Spleen (tissue), 11 donors: ENCODE measurements at regions not wholly inside any gene's neighbourhood (a gene's known extent, or its start where the extent isn't known, plus 50 kb on each side); places are given as distances from the start of the nearest gene placed in this dataset.
"Not testable (repeated sequence)": the region's sequence is repeated elsewhere in the genome, so short reads cannot be mapped to it uniquely, and the experiment has no call there.

ENCODE experiments used
- DNase-seq: peaks from one replicate; pipeline ENCODE4 v3.0.0-alpha.2; 2020
- H3K27ac ChIP-seq, 8 donors: fragments of 200-600 bp; sonication (generic) in 7 of 8; 1 replicate in 4 of 8; 2 replicates in 4 of 8; pipeline versions ENCODE4 v1.5.0 to v1.8.0; 2016 to 2021; ENCODE audit warnings: inconsistent platforms in 4 of 8, mild to moderate bottlenecking in 4 of 8, moderate library complexity in 1 of 8
- H3K27me3 ChIP-seq, 7 donors: fragments of 200-600 bp; sonication (generic) in 6 of 7; replicated peaks in 1 of 7; 1 replicate in 4 of 7; 2 replicates in 3 of 7; pipeline versions ENCODE4 v1.5.0 to v1.8.0; 2016 to 2021; ENCODE audit warnings: inconsistent platforms in 3 of 7, mild to moderate bottlenecking in 1 of 7
- H3K36me3 ChIP-seq, 6 donors: fragments of 200-600 bp; sonication (generic) in 5 of 6; 1 replicate in 4 of 6; 2 replicates in 2 of 6; pipeline versions ENCODE4 v1.5.0 to v1.8.0; 2016 to 2021; ENCODE audit warnings: inconsistent platforms in 2 of 6
- H3K4me1 ChIP-seq, 6 donors: fragments of 200-600 bp; sonication (generic) in 5 of 6; 1 replicate in 3 of 6; 2 replicates in 3 of 6; pipeline versions ENCODE4 v1.5.0 to v1.8.0; 2016 to 2021; ENCODE audit warnings: inconsistent platforms in 3 of 6
- H3K4me3 ChIP-seq, 8 donors: fragments of 200-600 bp; sonication (generic) in 7 of 8; 1 replicate in 4 of 8; 2 replicates in 4 of 8; pipeline versions ENCODE4 v1.5.0 to v1.8.0; 2016 to 2021; ENCODE audit warnings: inconsistent platforms in 4 of 8, mild to moderate bottlenecking in 4 of 8, moderate library complexity in 2 of 8
- H3K9me3 ChIP-seq, 8 donors: fragments of 200-600 bp; sonication (generic) in 7 of 8; 1 replicate in 4 of 8; 2 replicates in 4 of 8; pipeline versions ENCODE4 v1.5.0 to v1.8.0; 2016 to 2021; ENCODE audit warnings: inconsistent platforms in 4 of 8
- CTCF ChIP-seq, 11 experiments: fragments of 200-600 bp in 7 of 11; fragments of 450-650 bp in 4 of 11; sonication (generic) in 4 of 11; IDR thresholded peaks in 8 of 11; conservative IDR thresholded peaks in 3 of 11; 1 replicate in 7 of 11; 2 replicates in 4 of 11; pipeline versions ENCODE4 v1.4.0 to v1.8.0; 2016 to 2021; ENCODE audit warnings: antibody characterized with exemption in 11 of 11, inconsistent platforms in 4 of 11, mild to moderate bottlenecking in 1 of 11
- POLR2A ChIP-seq, 3 donors: fragments of 450-650 bp; IDR thresholded peaks; one replicate each; pipeline ENCODE4 v1.5.1; 2017; ENCODE audit warnings: antibody characterized with exemption in 3 of 3, mild to moderate bottlenecking in 1 of 3
- POLR2AphosphoS5 ChIP-seq, 3 donors: sonication (generic); formaldehyde crosslinking; IDR thresholded peaks; one replicate each; pipeline ENCODE4 v1.5.1; 2017; ENCODE audit warnings: antibody characterized with exemption in 3 of 3
- WGBS, 5 donors: extraction: QIAGEN DNeasy Blood & Tissue Kit in 3 of 5; methylation state at CpG; one replicate each; pipeline versions ENCODE4 v1.1.5 to v1.1.7; 2013 to 2018; 5-methylcytosine and 5-hydroxymethylcytosine counted together
- intact Hi-C: fragments of 100-400 bp; cut with DNase I; formaldehyde crosslinking; loops from one replicate; pipeline ENCODE4 v1.15.0; 2023; ENCODE audit warnings: low total_unique reads
- donor health status: healthy with polysubstance abuse.
- donor health status: DM: no; HTN: no; CAD: no; lungs with moderate emphysema.
- donor health status: DM: no; HTN: no; CAD: no.
- donor health status: Bipolar disorder and iron deficiency.
- donor health status: healthy.
- donor health status: DM: no; HTN: no; CAD: no.
- donor health status: DM: yes; HTN: yes; CAD: no.

GRCh38 chr10:11663763-11664555 lies 52.5 kb upstream of the USP6NL start:
- TF ChIP-seq POLR2AphosphoS5 (IDR thresholded peaks at IDR 0.05) (peak in 2 of 3 donors; percentile 11 to 67), CTCF (IDR thresholded peaks at IDR 0.05 in 8 of 11, conservative IDR thresholded peaks at IDR 0.05 in 3 of 11) (peak in 1 of 11 experiments; percentile 18), POLR2A (IDR thresholded peaks at IDR 0.05) (no peak)
- Histone ChIP-seq H3K4me3 (peak overlapping the region in 1 of 8 donors; percentile 43), H3K4me1 (peaks cover 8 to 79% (median 55%) of the 10 kb centered on the region in 6 donors), H3K27ac (peak overlapping the region in 5 of 8 donors; percentile 57 to 69 (median 62)), H3K9me3 (peaks cover 0 to 8% (median 0%) of the 10 kb centered on the region in 8 donors), H3K36me3 (no peaks in the 10 kb centered on the region), H3K27me3 (no peaks in the 10 kb centered on the region)
- intact Hi-C loops, result no loop called here
- peak; percentile 78 for DNase-seq
- WGBS, 5 donors, result 77 to 84% (median 81%) methylated on average over 13 of the region's 13 CpGs

GRCh38 chr10:11663126-11663515 lies 51.7 kb upstream of the USP6NL start:
- H3K9me3 ChIP-seq, H3K4me3 ChIP-seq, H3K36me3 ChIP-seq, intact Hi-C loops, H3K27me3 ChIP-seq: not testable (repeated sequence)
- Histone ChIP-seq H3K27ac (peak overlapping the region in 6 of 8 donors; percentile 13 to 69 (median 63)), H3K4me1 (peaks cover 8 to 71% (median 46%) of the 10 kb centered on the region in 6 donors)
- WGBS, 5 donors, result 94 to 97% (median 96%) methylated on average over 5 of the region's 5 CpGs
- peak; percentile 50 for DNase-seq

- intact Hi-C loops, result no loop called here
- 77 to 96% (median 89%) methylated on average over 5 of the region's 5 CpGs for WGBS, 5 donors
- peak overlapping the region in 3 of 8 donors; percentile 12 to 68 (median 42) for H3K27ac ChIP-seq
- peaks cover 0 to 8% (median 0%) of the 10 kb centered on the region in 8 donors for H3K9me3 ChIP-seq
- no peaks in the 10 kb centered on the region for H3K36me3 ChIP-seq
- H3K27me3 ChIP-seq, result no peaks in the 10 kb centered on the region
- TF ChIP-seq POLR2AphosphoS5 (IDR thresholded peaks at IDR 0.05), result no peak
- peaks cover 8 to 55% (median 37%) of the 10 kb centered on the region in 6 donors for H3K4me1 ChIP-seq
- DNase-seq, result peak; percentile 68
- no peak overlapping the region for H3K4me3 ChIP-seq
Measured at GRCh38 chr10:11661441-11661840, 50.0 kb upstream of the USP6NL start.
